ENCODE measurements at regions not wholly inside any gene's neighbourhood (a gene's known extent, or its start where the extent isn't known, plus 50 kb on each side); places are given as distances from the start of the nearest gene placed in this dataset.

DNA sequence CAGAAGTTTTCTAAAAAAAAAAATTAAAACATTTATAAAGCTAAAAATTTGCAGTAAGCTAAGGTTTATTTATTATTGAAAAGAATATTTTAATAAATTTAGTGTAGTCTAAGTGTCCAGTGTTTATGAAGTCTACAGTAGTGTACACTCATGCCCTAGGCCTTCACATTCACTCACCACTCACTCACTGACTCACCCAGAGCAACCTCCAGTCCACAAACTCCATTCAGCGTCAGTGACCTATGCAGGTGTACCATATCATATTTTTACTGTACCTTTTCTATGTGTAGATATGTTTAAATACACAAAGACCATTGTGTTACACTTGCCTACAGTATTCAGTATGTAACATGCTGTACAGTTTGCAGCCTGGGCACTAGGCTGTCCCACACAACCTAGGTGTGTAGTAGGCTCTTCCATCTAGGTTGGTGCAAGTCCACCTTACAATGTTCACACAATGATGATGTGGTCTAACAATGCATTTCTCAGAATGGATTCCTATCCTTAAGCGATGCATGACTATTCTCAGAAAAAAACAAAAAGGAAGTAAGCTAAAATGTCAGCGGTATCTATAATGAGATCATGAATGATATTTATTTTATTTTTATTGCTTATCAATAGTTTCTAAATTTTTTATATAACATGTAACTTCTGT is 336.7 kb downstream of the AGTPBP1 start:
- TF ChIP-seq, protein P1, sequence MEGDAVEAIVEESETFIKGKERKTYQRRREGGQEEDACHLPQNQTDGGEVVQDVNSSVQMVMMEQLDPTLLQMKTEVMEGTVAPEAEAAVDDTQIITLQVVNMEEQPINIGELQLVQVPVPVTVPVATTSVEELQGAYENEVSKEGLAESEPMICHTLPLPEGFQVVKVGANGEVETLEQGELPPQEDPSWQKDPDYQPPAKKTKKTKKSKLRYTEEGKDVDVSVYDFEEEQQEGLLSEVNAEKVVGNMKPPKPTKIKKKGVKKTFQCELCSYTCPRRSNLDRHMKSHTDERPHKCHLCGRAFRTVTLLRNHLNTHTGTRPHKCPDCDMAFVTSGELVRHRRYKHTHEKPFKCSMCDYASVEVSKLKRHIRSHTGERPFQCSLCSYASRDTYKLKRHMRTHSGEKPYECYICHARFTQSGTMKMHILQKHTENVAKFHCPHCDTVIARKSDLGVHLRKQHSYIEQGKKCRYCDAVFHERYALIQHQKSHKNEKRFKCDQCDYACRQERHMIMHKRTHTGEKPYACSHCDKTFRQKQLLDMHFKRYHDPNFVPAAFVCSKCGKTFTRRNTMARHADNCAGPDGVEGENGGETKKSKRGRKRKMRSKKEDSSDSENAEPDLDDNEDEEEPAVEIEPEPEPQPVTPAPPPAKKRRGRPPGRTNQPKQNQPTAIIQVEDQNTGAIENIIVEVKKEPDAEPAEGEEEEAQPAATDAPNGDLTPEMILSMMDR (IDR thresholded peaks at IDR 0.05): no peak
- TF ChIP-seq ZFX (IDR thresholded peaks at IDR 0.05; ENCODE audit: borderline replicate concordance): no peak
